GM12892 (cell line): ENCODE measurements at regions not wholly inside any gene's neighbourhood (a gene's known extent, or its start where the extent isn't known, plus 50 kb on each side); places are given as distances from the start of the nearest gene placed in this dataset.

Experiments
- DNase-seq: peaks from one replicate; pipeline ENCODE4 v3.0.0; 2011; ENCODE audit not compliant: insufficient read length
- FAIRE-seq: peaks from 2 replicates; lab custom pipeline; 2011; peaks lifted over from hg19 to GRCh38; lab: Jason Lieb, UNC
- POLR2A ChIP-seq: IDR thresholded peaks from 2 replicates; pipeline ENCODE4 v1.6.1; 2011; ENCODE audit warnings: low read depth, low read length, control low read depth
- POLR2AphosphoS5 ChIP-seq: IDR thresholded peaks from 2 replicates; pipeline ENCODE4 v1.6.1; 2011; ENCODE audit warnings: low read depth, low read length, control low read depth
- TAF1 ChIP-seq: IDR thresholded peaks from 2 replicates; pipeline ENCODE4 v1.6.1; 2011; ENCODE audit warnings: low read depth, mild to moderate bottlenecking, control low read depth, low read length, borderline replicate concordance

DNA sequence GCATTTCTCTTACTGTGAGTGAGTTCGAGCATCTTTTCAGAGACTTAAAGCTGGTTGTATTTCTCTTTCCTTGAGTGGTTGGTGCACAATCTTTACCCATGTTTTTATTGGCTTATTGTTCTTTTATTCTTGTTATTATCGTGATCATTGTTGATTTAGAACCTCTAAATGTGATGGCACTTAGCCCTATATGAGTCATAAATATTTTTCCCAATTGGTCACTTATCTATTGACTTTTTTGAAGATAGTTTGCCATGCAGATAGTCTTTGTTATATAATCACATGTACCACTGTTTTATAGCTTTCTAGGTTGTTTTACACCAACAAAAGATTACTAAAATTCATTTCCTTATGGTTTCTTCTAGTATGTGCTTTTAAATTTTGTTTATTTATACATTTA is 70.6 kb upstream of the KCNK12 start:
- no peak for TF ChIP-seq POLR2AphosphoS5
- TF ChIP-seq TAF1 = no peak
- TF ChIP-seq POLR2A = no peak
- no peak for FAIRE-seq

DNA sequence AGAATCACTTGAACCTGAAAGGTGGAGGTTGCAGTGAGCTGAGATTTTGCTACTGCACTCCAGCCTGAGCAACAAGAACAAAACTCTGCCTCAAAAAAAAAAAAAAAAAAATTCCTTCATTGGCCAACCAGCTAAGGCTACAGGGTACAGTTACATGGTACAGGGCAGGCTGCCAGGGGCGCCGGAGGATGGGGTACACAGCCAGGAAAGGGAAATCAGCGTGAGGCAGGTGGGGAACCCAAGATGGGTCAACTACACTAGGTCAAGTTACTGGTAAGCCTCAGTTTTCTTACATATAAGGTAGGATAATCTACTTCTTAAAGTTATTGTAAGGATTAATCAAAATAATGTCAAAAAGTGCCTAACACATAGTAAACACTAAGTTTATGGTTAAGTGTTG is 69.6 kb upstream of the KCNK12 start:
- FAIRE-seq = no peak
- no peak for TF ChIP-seq POLR2A
- TF ChIP-seq TAF1 = no peak
- no peak for TF ChIP-seq POLR2AphosphoS5
- DNase-seq = no peak

More for the DNA sequence above, 70.6 kb upstream of the KCNK12 start:
- no peak for DNase-seq

DNA sequence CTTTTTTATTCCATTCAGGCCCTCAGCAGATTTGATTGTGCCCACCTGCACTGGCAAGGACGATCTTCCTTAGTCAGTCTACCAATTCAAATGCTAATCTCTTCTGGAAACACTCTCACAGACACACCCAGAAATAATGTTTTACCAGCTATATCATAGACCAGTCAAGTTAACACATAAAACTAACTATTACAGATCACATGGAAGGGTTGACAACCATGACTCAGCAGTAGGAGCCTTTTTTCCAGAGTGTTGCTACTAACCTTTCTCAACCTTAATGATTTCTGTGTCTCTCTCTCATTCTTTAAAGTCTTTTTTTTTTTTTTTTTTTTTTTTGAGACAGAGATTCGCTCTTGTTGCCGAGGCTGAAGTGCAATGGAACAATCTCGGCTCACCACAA is 68.7 kb upstream of the KCNK12 start:
- DNase-seq (no peak), FAIRE-seq (no peak)
- TF ChIP-seq TAF1 (no peak), POLR2AphosphoS5 (no peak), POLR2A (no peak)

DNA sequence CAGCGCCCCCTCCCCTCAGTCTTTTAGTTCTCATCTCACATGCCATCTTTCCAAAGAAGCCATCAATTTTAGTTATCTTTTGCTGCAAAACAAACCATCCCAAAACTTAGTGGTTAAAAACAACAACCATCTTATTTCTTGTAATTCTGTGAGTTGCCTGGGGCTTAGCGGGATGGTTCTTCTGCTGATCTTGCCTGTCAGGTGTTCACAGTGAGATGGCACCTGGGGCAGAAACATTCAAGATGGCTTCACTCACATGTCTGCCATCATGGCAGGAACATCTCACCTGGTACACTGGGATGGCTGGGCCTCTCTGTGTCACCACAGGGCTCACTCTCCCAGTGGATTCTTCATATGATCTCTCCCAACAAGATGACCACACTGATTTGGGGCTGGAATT is 67.6 kb upstream of the KCNK12 start:
- no peak for DNase-seq
- no peak for FAIRE-seq
- TF ChIP-seq TAF1 = no peak
- no peak for TF ChIP-seq POLR2AphosphoS5
- TF ChIP-seq POLR2A = no peak

DNA sequence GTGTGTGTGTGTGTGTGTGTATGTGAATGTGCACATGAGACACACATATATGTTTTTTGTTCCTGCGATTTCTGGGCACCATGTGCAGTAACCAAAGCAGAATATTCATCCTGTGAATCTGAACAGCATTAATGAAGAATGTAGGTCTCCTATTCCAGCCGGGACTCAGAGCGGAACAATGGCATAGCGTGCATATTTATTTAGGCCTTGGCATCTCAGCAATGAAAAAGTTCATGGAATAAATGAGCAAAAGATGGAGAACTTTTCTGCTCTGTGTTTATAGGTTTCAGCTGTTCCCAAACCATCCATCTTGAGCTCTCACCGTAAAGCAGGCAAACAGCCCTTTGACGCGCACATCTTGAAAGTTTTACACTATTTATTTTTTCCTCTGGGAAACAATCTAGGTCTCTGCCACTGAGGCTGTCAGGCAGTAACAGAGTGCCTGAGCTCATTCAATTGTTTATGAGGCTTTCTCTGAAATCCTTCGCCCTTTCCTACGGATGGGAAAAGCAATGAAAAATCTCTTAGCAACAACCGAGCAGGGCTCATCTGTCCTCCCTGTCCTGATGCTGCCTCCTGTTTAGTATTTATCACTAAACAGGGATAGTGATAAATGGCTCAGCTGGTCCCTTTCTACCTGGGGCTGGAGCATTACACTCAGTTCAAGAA is 65.9 kb upstream of the KCNK12 start:
- TF ChIP-seq POLR2AphosphoS5 (no peak), TAF1 (no peak), POLR2A (no peak)
- no peak for DNase-seq
- FAIRE-seq = no peak

DNA sequence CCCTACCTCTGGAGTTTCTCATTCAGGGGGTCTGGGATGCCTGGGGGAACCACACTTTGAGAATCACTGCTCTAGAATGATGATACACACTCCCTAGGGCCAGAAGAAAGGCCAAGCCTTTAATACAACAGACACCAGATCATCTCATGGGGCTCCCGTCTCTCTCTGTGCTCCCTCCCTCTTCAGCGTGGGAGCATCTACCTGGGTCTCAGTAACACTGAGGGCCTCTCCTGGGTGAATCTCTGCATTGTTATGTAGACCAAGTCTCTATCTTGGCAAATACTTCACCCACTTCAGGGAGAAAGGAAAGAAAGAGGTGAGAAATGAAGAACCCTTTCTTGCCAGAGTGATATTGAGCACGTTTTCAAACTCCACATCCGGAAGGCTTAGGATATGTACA is 65.4 kb upstream of the KCNK12 start:
- DNase-seq (no peak), FAIRE-seq (no peak)
- TF ChIP-seq TAF1 = no peak
- no peak for TF ChIP-seq POLR2AphosphoS5
- no peak for TF ChIP-seq POLR2A

DNA sequence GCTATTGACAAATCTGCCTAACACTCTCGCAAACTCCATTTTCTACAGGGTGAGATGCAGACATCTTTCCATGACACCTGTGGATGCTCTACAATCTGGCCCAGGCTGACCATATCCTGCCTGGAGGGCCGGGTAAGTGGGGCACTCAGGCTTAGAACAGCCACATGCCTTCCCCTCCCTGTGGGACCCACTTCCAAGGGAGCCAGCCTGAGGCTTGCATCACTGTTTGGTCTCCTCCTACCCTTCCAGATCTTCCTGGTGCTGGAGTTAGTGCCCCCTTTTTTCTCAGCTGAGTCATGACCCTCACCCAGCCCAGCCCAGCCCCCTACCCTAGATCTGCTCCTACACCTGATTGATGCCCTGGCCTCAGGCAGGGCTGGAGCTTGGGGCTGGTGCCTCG is 62.0 kb upstream of the KCNK12 start:
- no peak for DNase-seq
- no peak for FAIRE-seq
- TF ChIP-seq POLR2A = no peak
- TF ChIP-seq TAF1 = no peak
- no peak for TF ChIP-seq POLR2AphosphoS5

DNA sequence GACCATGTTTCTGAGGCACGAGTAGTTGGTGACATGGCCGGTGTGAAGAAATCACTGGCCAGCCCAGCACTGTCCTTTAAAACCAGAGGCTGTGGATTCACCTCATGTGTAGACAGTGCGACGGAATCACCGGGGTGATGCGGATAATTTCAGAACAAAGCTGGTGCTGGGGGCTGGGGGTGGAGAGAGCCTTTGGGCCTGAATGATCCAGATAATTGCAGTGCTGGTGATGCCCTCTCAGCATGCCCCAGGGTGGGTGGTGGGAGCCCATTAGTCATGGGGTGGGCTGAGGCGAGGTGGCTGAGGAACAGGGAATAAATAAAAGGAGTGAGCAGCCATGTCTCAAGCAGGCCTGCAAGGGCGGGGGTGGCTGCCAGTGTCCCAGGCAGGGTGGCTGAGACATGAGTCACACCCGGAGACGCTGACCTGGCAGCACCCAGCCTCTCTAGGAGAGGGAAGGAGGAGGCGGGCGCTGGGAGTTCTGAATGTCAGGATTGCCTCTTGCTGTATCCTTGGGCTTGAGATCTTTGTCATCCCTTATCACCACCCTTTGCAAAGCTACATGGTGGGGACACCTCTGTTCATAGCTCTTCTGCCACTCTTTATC is 61.1 kb upstream of the KCNK12 start:
- no peak for TF ChIP-seq POLR2AphosphoS5
- no peak for TF ChIP-seq TAF1
- TF ChIP-seq POLR2A = no peak
- FAIRE-seq = no peak
- DNase-seq = no peak

DNA sequence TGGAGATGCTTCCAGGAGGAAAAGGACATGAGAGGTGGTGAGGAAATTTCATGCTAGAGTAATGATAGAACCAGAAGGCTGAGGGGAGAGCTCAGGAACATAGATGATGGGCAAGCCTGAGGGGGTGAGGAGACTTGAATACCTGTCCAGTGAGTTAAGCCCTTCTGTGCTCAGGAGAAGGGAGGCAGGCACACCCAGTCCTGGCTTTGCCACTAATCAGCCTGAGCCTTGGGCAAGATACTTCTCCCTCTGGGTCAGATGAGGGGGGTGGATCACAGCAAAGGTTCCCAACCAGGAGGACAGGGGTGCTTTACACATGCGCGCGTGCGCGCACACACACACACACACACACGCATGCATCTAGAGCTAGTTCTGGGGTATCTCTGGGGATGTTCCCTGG is 60.5 kb upstream of the KCNK12 start:
- DNase-seq (no peak), FAIRE-seq (no peak)
- TF ChIP-seq TAF1 = no peak
- TF ChIP-seq POLR2AphosphoS5 = no peak
- TF ChIP-seq POLR2A = no peak

DNA sequence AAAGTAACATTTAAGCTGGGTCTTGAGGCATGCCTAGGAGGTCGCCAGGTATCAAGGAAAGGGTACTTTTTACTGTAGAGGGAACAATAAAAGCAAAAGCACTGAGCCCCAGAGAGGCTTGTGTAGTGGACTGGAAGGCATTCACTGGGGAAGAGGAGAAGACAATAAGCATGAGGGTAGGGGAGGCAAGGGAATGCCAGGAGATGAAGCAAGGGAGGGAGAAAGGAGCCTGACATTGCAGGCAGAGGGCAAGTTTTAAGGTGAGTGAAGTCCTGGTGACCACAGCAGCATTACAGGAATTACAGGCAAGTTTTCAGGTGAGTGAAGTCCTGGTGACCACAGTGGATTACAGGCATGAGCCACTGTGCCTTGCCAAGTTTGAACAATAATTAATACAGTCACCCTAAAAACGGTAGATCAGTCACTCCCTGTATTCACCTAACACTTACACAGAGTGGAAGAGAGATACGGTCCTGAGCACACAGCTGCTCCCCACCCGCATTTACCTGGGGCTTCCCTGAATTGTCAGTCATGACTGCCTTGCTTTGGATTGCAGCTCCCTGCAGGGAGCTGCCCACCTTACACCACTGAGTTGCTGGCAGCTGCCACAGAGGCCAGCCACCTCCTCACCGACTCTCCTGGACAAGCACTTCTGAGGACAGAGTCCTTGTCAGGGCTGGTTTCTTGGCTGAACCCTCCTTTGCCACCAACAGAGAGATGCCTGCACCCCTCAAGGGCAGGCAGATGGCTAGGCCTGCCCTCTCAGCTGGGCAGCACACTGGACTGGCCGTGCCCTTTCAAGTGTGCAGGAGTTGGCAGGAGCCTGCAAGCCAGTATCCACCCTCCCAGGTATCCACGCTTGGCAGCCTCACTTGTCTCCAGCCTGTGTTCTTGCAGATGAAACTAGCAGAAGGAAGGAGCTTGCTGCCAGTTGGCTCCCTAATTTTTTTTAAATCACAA is 59.0 kb upstream of the KCNK12 start:
- TF ChIP-seq POLR2AphosphoS5 (no peak), TAF1 (no peak), POLR2A (no peak)
- FAIRE-seq (no peak), DNase-seq (no peak)

DNA sequence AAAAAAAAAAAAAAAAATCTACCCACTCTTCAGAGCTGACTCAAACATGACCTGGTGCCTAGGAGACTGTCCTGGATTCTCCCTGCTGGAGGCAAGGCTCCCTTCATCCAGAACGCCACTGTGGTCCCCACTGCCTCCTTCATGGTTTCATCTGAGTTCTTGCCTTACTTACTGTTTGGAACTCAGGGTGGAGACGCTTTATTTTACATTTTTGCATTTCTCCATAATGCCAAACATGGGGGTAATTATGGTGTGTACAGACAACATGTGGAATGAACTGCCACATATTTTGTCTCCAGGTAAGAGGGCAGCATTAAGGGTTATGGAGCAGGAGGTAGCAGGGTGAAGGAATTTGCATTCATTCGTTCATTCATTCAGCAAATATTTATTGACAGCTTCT is 58.1 kb upstream of the KCNK12 start:
- no peak for TF ChIP-seq TAF1
- TF ChIP-seq POLR2A = no peak
- no peak for TF ChIP-seq POLR2AphosphoS5
- no peak for DNase-seq
- no peak for FAIRE-seq
